Adrenal gland (tissue), 5 donors: ENCODE measurements at regions not wholly inside any gene's neighbourhood (a gene's known extent, or its start where the extent isn't known, plus 50 kb on each side); places are given as distances from the start of the nearest gene placed in this dataset.

Source experiments
- CTCF ChIP-seq, 6 experiments: fragments of 450-650 bp in 4 of 6; fragments of 200-600 bp in 2 of 6; sonication (generic) in 1 of 6; IDR thresholded peaks; 1 replicate in 5 of 6; 2 replicates in 1 of 6; pipeline versions ENCODE4 v1.5.1 to v1.8.0; 2016 to 2021; ENCODE audit warnings: antibody characterized with exemption in 6 of 6, mild to moderate bottlenecking in 2 of 6, moderate library complexity in 1 of 6
- POLR2A ChIP-seq, 2 donors: fragments of 450-650 bp; IDR thresholded peaks; one replicate each; pipeline ENCODE4 v1.6.1; 2017; ENCODE audit warnings: antibody characterized with exemption in 2 of 2, mild to moderate bottlenecking in 2 of 2, moderate library complexity in 1 of 2
- donor health status: DM: no; HTN: no; CAD: no.

GRCh38 chr13:59479629-59480028, 684.1 kb downstream of the DIAPH3 start:
- TF ChIP-seq CTCF (IDR thresholded peaks at IDR 0.05): no peak
- TF ChIP-seq POLR2A (IDR thresholded peaks at IDR 0.05): no peak
